ENCODE measurements at regions not wholly inside any gene's neighbourhood (a gene's known extent, or its start where the extent isn't known, plus 50 kb on each side); places are given as distances from the start of the nearest gene placed in this dataset.
A peak's percentile ranks its signal among the peaks of the same experiment; 100 is the strongest.

DNA sequence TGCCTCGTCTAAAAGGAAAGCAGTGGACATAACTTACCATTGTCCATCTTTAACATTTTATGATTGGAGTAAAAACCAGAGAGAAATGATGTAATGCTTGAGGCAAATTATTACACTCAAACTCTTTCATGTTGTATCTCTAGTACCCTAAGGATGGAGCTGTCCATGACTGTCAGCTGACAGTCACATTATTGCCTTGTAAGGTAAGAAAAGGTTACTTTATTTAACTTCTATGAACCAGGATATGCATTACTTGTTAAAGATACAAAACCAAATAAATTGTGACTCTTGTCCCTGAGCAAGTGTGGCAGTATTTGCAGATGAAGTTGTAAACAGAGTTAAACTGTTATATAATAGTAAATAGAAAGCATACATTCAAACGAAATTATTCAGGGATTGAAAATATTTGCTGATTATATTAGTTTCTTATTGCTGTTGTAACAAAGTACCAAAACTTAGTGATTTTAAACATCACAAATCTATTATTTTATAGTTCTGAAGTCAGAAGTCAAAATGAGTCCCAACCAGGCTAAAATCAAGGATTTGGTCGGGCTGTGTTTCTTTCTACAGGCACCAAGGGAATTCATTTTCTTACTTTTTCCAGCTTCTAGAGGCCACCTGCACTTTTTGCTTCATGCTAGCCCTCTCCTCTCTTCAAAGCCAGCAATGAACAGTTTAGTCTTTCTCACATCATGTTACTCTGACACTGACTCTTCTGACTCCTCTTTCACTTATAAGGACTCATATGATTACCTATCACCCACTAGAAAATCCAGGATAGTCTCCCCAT lies 113.8 kb downstream of the CEP44 start:
- H3K36me3 Mint-ChIP-seq (ENCODE audit: insufficient read depth in 1 of 3, low read depth in 3 of 3): no peaks in the 10 kb centered on the region
- H3K79me1 ChIP-seq (ENCODE audit: insufficient read depth, low read depth, low read length, poor library complexity, severe bottlenecking): no peaks in the 10 kb centered on the region
- no peak for DNase-seq
- no peak overlapping the region for H2AK5ac ChIP-seq (ENCODE audit: insufficient read length, low read length)
- no peaks in the 10 kb centered on the region; the same call in 1 of the 2 replicates for H3K4me1 ChIP-seq (ENCODE audit: insufficient read depth, low read length)
- H3K27me3 ChIP-seq (ENCODE audit: insufficient read depth, low read length): no peaks in the 10 kb centered on the region
- no peak overlapping the region for H2BK15ac ChIP-seq (ENCODE audit: low read depth, low read length)
- no peaks in the 10 kb centered on the region for H4K20me1 ChIP-seq (ENCODE audit: control insufficient read depth, insufficient read depth, insufficient read length)
- H3K4ac ChIP-seq (ENCODE audit: low read depth, low read length): no peak overlapping the region
- H2BK12ac ChIP-seq (ENCODE audit: insufficient read length, low read depth, low read length): no peak overlapping the region
- no CpG with 5 or more reads among the region's 3 CpGs for WGBS (ENCODE audit: extremely low coverage, insufficient read length, low lambda C conversion rate)
- H3K23me2 ChIP-seq (ENCODE audit: insufficient read length, low read depth, low read length, poor library complexity, severe bottlenecking): no peaks in the 10 kb centered on the region
- TF ChIP-seq, protein P1, sequence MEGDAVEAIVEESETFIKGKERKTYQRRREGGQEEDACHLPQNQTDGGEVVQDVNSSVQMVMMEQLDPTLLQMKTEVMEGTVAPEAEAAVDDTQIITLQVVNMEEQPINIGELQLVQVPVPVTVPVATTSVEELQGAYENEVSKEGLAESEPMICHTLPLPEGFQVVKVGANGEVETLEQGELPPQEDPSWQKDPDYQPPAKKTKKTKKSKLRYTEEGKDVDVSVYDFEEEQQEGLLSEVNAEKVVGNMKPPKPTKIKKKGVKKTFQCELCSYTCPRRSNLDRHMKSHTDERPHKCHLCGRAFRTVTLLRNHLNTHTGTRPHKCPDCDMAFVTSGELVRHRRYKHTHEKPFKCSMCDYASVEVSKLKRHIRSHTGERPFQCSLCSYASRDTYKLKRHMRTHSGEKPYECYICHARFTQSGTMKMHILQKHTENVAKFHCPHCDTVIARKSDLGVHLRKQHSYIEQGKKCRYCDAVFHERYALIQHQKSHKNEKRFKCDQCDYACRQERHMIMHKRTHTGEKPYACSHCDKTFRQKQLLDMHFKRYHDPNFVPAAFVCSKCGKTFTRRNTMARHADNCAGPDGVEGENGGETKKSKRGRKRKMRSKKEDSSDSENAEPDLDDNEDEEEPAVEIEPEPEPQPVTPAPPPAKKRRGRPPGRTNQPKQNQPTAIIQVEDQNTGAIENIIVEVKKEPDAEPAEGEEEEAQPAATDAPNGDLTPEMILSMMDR (conservative IDR thresholded peaks at IDR 0.05): no peak
- H3K4me2 ChIP-seq (ENCODE audit: insufficient read depth, insufficient read length, low read length): no peak overlapping the region
- H3K9ac ChIP-seq (ENCODE audit: extremely low read depth, insufficient read length, low read length): no peak overlapping the region
- H3K79me2 ChIP-seq (ENCODE audit: insufficient read depth, low read length): no peaks in the 10 kb centered on the region
- no peak overlapping the region for H4K5ac ChIP-seq (ENCODE audit: insufficient read length, low read depth, low read length)
- no peak overlapping the region for H2BK120ac ChIP-seq (ENCODE audit: low read depth, low read length, poor library complexity, severe bottlenecking)
- H3K18ac ChIP-seq (ENCODE audit: insufficient read length, low read depth, low read length): no peak overlapping the region
- H3K9me3 Mint-ChIP-seq: no peaks in the 10 kb centered on the region
- H3K4me1 Mint-ChIP-seq: peaks cover 25% of the 10 kb centered on the region in 2 experiments
- no peak overlapping the region for H3K14ac ChIP-seq (ENCODE audit: insufficient read depth, low read length)
- H3K56ac ChIP-seq (ENCODE audit: insufficient read length, low read depth, low read length): no peak overlapping the region
- H2BK20ac ChIP-seq (ENCODE audit: low read depth, low read length, poor library complexity, severe bottlenecking): peak overlapping the region; percentile 45
- H2AFZ ChIP-seq (ENCODE audit: low read length): no peak overlapping the region
- no peaks in the 10 kb centered on the region for H3K9me3 ChIP-seq (ENCODE audit: control insufficient read depth, low read depth, low read length)
- no peak overlapping the region for H4K8ac ChIP-seq (replicated peaks; ENCODE audit: insufficient read length, low read depth, low read length)
- H3K23ac ChIP-seq (ENCODE audit: insufficient read length, low read depth, low read length): no peak overlapping the region
- H3T11ph ChIP-seq (ENCODE audit: low read length): no peak overlapping the region
- H3K4me3 Mint-ChIP-seq: no peak overlapping the region
- H2BK5ac ChIP-seq (ENCODE audit: insufficient read length, low read length): no peak overlapping the region
- H3K27me3 Mint-ChIP-seq (ENCODE audit: low read depth): no peaks in the 10 kb centered on the region
- H3K27ac Mint-ChIP-seq: no peak overlapping the region; a peak in 1 of 7 replicates
- H4K91ac ChIP-seq (ENCODE audit: insufficient read length, low read depth, low read length): no peak overlapping the region
- H3K27ac ChIP-seq (ENCODE audit: insufficient read length, low read depth, low read length): no peak overlapping the region

Data from H9 (cell line).